Naive thymus-derived CD4-positive, alpha-beta T cell (primary cell): ENCODE measurements at regions not wholly inside any gene's neighbourhood (a gene's known extent, or its start where the extent isn't known, plus 50 kb on each side); places are given as distances from the start of the nearest gene placed in this dataset.

ENCODE experiments used
- ATAC-seq: fragments of 150-1000 bp; cut with Tn5 transposase; 2 replicates; pipeline ENCODE4 v1.10.0; 2021; ENCODE audit warnings: mild to moderate bottlenecking, moderate library complexity
- CTCF ChIA-PET: fragments of 350-600 bp; sonication (Branson Sonifier 250); formaldehyde crosslinking; loops from one replicate; lab custom pipeline; 2021; ENCODE audit warnings: antibody characterized with exemption; lab: Charles Lee
- POLR2A ChIA-PET: fragments of 350-600 bp; sonication (Branson Sonifier 250); formaldehyde crosslinking; loops from one replicate; lab custom pipeline; 2021; ENCODE audit warnings: antibody characterized with exemption, inconsistent platforms; lab: Charles Lee
- DNase-seq, 9 donors: peaks; one replicate each; pipeline versions ENCODE4 v3.0.0 to v3.0.0-alpha.2; 2020 to 2022; ENCODE audit warnings: mixed read lengths in 1 of 9
- H3K27ac ChIP-seq: one replicate; pipeline ENCODE4 v1.7.0; 2013; ENCODE audit warnings: mild to moderate bottlenecking, low read depth, low read length, moderate library complexity
- H3K27me3 ChIP-seq, 2 donors: one replicate each; pipeline ENCODE4 v1.7.0; 2013; ENCODE audit warnings: low read length in 2 of 2, mild to moderate bottlenecking in 2 of 2, moderate library complexity in 2 of 2; ENCODE audit not compliant: control insufficient read depth in 2 of 2, insufficient read depth in 2 of 2
- H3K36me3 ChIP-seq, 3 experiments: 1 replicate in 2 of 3; 2 replicates in 1 of 3; pipeline ENCODE4 v1.7.0; 2013; ENCODE audit warnings: low read length in 3 of 3, mild to moderate bottlenecking in 3 of 3, moderate library complexity in 1 of 3; ENCODE audit not compliant: insufficient read depth in 3 of 3, control insufficient read depth in 2 of 3
- H3K4me1 ChIP-seq, 2 donors: one replicate each; pipeline ENCODE4 v1.7.0; 2013; ENCODE audit warnings: low read length in 2 of 2, mild to moderate bottlenecking in 2 of 2, moderate library complexity in 1 of 2; ENCODE audit not compliant: control insufficient read depth in 2 of 2, insufficient read depth in 2 of 2
- H3K4me3 ChIP-seq: 2 replicates; pipeline ENCODE4 v1.7.0; 2013; ENCODE audit warnings: mild to moderate bottlenecking, low read length
- H3K9me3 ChIP-seq, 3 experiments: 1 replicate in 2 of 3; 2 replicates in 1 of 3; pipeline ENCODE4 v1.7.0; 2013; ENCODE audit warnings: low read length in 3 of 3; ENCODE audit not compliant: control insufficient read depth in 2 of 3
- H3K27ac Mint-ChIP-seq, 9 donors: one replicate each; pipeline ENCODE4 v1.8.0; 2020 to 2022; ENCODE audit warnings: mixed read lengths in 9 of 9, mild to moderate bottlenecking in 8 of 9, moderate library complexity in 5 of 9, inconsistent platforms in 2 of 9
- H3K27me3 Mint-ChIP-seq, 5 donors: one replicate each; pipeline ENCODE4 v1.8.0; 2021 to 2022; ENCODE audit warnings: mixed read lengths in 5 of 5, mild to moderate bottlenecking in 1 of 5
- H3K36me3 Mint-ChIP-seq, 5 donors: one replicate each; pipeline ENCODE4 v1.8.0; 2020 to 2022; ENCODE audit warnings: mixed read lengths in 5 of 5, mild to moderate bottlenecking in 3 of 5, inconsistent platforms in 1 of 5
- H3K4me1 Mint-ChIP-seq, 7 donors: one replicate each; pipeline ENCODE4 v1.8.0; 2020 to 2022; ENCODE audit warnings: mixed read lengths in 7 of 7, mild to moderate bottlenecking in 3 of 7, inconsistent platforms in 1 of 7
- H3K4me3 Mint-ChIP-seq, 10 donors: one replicate each; pipeline ENCODE4 v1.8.0; 2020 to 2022; ENCODE audit warnings: mild to moderate bottlenecking in 10 of 10, mixed read lengths in 10 of 10, moderate library complexity in 6 of 10, inconsistent platforms in 2 of 10
- H3K9me3 Mint-ChIP-seq, 11 donors: one replicate each; pipeline ENCODE4 v1.8.0; 2020 to 2022; ENCODE audit warnings: mixed read lengths in 11 of 11, mild to moderate bottlenecking in 4 of 11, inconsistent platforms in 1 of 11, moderate library complexity in 1 of 11
- intact Hi-C, 2 donors: fragments of 100-400 bp; cut with micrococcal nuclease; formaldehyde crosslinking; loops; one replicate each; pipeline ENCODE4 v1.15.1; 2023

- H3K4me1 Mint-ChIP-seq: no peaks in the 10 kb centered on the region
- Histone ChIP-seq H3K36me3 (no peaks in the 10 kb centered on the region), H3K9me3 (no peaks in the 10 kb centered on the region), H3K4me3 (no peak overlapping the region), H3K27me3 (no peaks in the 10 kb centered on the region), H3K27ac (no peak overlapping the region), H3K4me1 (no peaks in the 10 kb centered on the region)
- peaks cover 0 to 7% (median 2%) of the 10 kb centered on the region in 11 donors for H3K9me3 Mint-ChIP-seq
- H3K4me3 Mint-ChIP-seq: no peak overlapping the region
- ChIA-PET POLR2A (no interaction called here), CTCF (no interaction called here)
- H3K27me3 Mint-ChIP-seq: no peaks in the 10 kb centered on the region
- H3K36me3 Mint-ChIP-seq: no peaks in the 10 kb centered on the region
- DNase-seq: no peak
- no peak overlapping the region for H3K27ac Mint-ChIP-seq
- intact Hi-C loops: no loop called here
- peak; percentile 18 for ATAC-seq
Measured at GRCh38 chr18:73597832-73598615, 549.6 kb downstream of the FBXO15 start.

- intact Hi-C loops: no loop called here
- H3K36me3 Mint-ChIP-seq: no peaks in the 10 kb centered on the region
- POLR2A ChIA-PET: no interaction called here
- Histone ChIP-seq H3K9me3 (no peaks in the 10 kb centered on the region), H3K27me3 (no peaks in the 10 kb centered on the region), H3K4me1 (no peaks in the 10 kb centered on the region), H3K27ac (no peak overlapping the region), H3K4me3 (no peak overlapping the region), H3K36me3 (no peaks in the 10 kb centered on the region)
- no peaks in the 10 kb centered on the region for H3K27me3 Mint-ChIP-seq
- DNase-seq (no peak), ATAC-seq (no peak)
- peaks cover 0 to 7% (median 2%) of the 10 kb centered on the region in 11 donors for H3K9me3 Mint-ChIP-seq
- CTCF ChIA-PET: no interaction called here
- H3K27ac Mint-ChIP-seq: no peak overlapping the region
- no peaks in the 10 kb centered on the region for H3K4me1 Mint-ChIP-seq
- no peak overlapping the region for H3K4me3 Mint-ChIP-seq
Measured at GRCh38 chr18:73594749-73595148, 552.9 kb downstream of the FBXO15 start.

- no peaks in the 10 kb centered on the region for H3K27me3 Mint-ChIP-seq
- H3K4me3 ChIP-seq: no peak overlapping the region
- H3K9me3 ChIP-seq: no peaks in the 10 kb centered on the region
- no peak overlapping the region for H3K27ac ChIP-seq
- peaks cover 0 to 7% (median 0%) of the 10 kb centered on the region in 11 donors for H3K9me3 Mint-ChIP-seq
- no peak overlapping the region for H3K27ac Mint-ChIP-seq
- ATAC-seq (no peak), DNase-seq (no peak)
- intact Hi-C loops: no loop called here
- H3K4me1 Mint-ChIP-seq: no peaks in the 10 kb centered on the region
- no peaks in the 10 kb centered on the region for H3K36me3 Mint-ChIP-seq
- POLR2A ChIA-PET: no interaction called here
- no peaks in the 10 kb centered on the region for H3K36me3 ChIP-seq
- H3K4me3 Mint-ChIP-seq: no peak overlapping the region
- H3K4me1 ChIP-seq: no peaks in the 10 kb centered on the region
- no peaks in the 10 kb centered on the region for H3K27me3 ChIP-seq
- CTCF ChIA-PET: no interaction called here
Measured at GRCh38 chr18:73593207-73593606, 554.4 kb downstream of the FBXO15 start.

GRCh38 chr18:73590950-73591349 is 556.7 kb downstream of the FBXO15 start:
- Mint-ChIP-seq H3K27ac (no peak overlapping the region), H3K36me3 (no peaks in the 10 kb centered on the region), H3K27me3 (no peaks in the 10 kb centered on the region), H3K9me3 (peaks cover 0 to 4% (median 0%) of the 10 kb centered on the region in 11 donors), H3K4me3 (no peak overlapping the region), H3K4me1 (no peaks in the 10 kb centered on the region)
- no peak overlapping the region for H3K27ac ChIP-seq
- CTCF ChIA-PET: no interaction called here
- no peaks in the 10 kb centered on the region for H3K36me3 ChIP-seq
- POLR2A ChIA-PET: no interaction called here
- H3K9me3 ChIP-seq: no peaks in the 10 kb centered on the region
- H3K4me1 ChIP-seq: no peaks in the 10 kb centered on the region
- H3K4me3 ChIP-seq: no peak overlapping the region
- intact Hi-C loops: no loop called here
- ATAC-seq: no peak
- DNase-seq: no peak
- H3K27me3 ChIP-seq: no peaks in the 10 kb centered on the region

GRCh38 chr18:73579698-73580097 is 567.9 kb downstream of the FBXO15 start:
- no peak overlapping the region for H3K4me3 Mint-ChIP-seq
- H3K4me3 ChIP-seq: no peak overlapping the region
- H3K27ac ChIP-seq: no peak overlapping the region
- intact Hi-C loops: no loop called here
- no peak for ATAC-seq
- no peaks in the 10 kb centered on the region for H3K27me3 Mint-ChIP-seq
- peaks cover 0 to 12% (median 0%) of the 10 kb centered on the region in 11 donors for H3K9me3 Mint-ChIP-seq
- ChIA-PET CTCF (no interaction called here), POLR2A (no interaction called here)
- no peaks in the 10 kb centered on the region for H3K36me3 Mint-ChIP-seq
- no peak for DNase-seq
- H3K4me1 ChIP-seq: no peaks in the 10 kb centered on the region
- no peaks in the 10 kb centered on the region for H3K9me3 ChIP-seq
- H3K4me1 Mint-ChIP-seq: no peaks in the 10 kb centered on the region
- H3K27ac Mint-ChIP-seq: no peak overlapping the region
- H3K27me3 ChIP-seq: no peaks in the 10 kb centered on the region
- no peaks in the 10 kb centered on the region for H3K36me3 ChIP-seq

GRCh38 chr18:73577365-73577764 is 570.3 kb downstream of the FBXO15 start:
- Histone ChIP-seq H3K4me3 (no peak overlapping the region), H3K9me3 (no peaks in the 10 kb centered on the region), H3K27ac (no peak overlapping the region), H3K4me1 (no peaks in the 10 kb centered on the region), H3K27me3 (no peaks in the 10 kb centered on the region), H3K36me3 (no peaks in the 10 kb centered on the region)
- ATAC-seq (no peak), DNase-seq (no peak)
- H3K4me3 Mint-ChIP-seq: no peak overlapping the region
- H3K27ac Mint-ChIP-seq: no peak overlapping the region
- no peaks in the 10 kb centered on the region for H3K27me3 Mint-ChIP-seq
- no peaks in the 10 kb centered on the region for H3K4me1 Mint-ChIP-seq
- ChIA-PET POLR2A (no interaction called here), CTCF (no interaction called here)
- intact Hi-C loops: no loop called here
- no peaks in the 10 kb centered on the region for H3K36me3 Mint-ChIP-seq
- H3K9me3 Mint-ChIP-seq: peaks cover 0 to 6% (median 0%) of the 10 kb centered on the region in 11 donors

- Histone ChIP-seq H3K4me3 (no peak overlapping the region), H3K27ac (no peak overlapping the region), H3K4me1 (no peaks in the 10 kb centered on the region), H3K36me3 (no peaks in the 10 kb centered on the region), H3K9me3 (no peaks in the 10 kb centered on the region), H3K27me3 (no peaks in the 10 kb centered on the region)
- DNase-seq (no peak), ATAC-seq (no peak)
- intact Hi-C loops: no loop called here
- Mint-ChIP-seq H3K4me3 (no peak overlapping the region), H3K27ac (no peak overlapping the region), H3K27me3 (no peaks in the 10 kb centered on the region), H3K9me3 (peaks cover 0 to 9% (median 0%) of the 10 kb centered on the region in 11 donors), H3K36me3 (no peaks in the 10 kb centered on the region), H3K4me1 (no peaks in the 10 kb centered on the region)
- ChIA-PET POLR2A (no interaction called here), CTCF (no interaction called here)
Measured at GRCh38 chr18:73563901-73564472, 583.6 kb downstream of the FBXO15 start.
